Ishikawa (cell line): ENCODE measurements at regions not wholly inside any gene's neighbourhood (a gene's known extent, or its start where the extent isn't known, plus 50 kb on each side); places are given as distances from the start of the nearest gene placed in this dataset.

Experiments used
- CREB1 ChIP-seq: IDR thresholded peaks from 2 replicates; pipeline ENCODE4 v1.6.1; 2012; ENCODE audit warnings: low read depth
- EGR1 ChIP-seq: IDR thresholded peaks from 2 replicates; pipeline ENCODE4 v1.6.1; 2012
- EP300 ChIP-seq: IDR thresholded peaks from 2 replicates; pipeline ENCODE4 v1.6.1; 2012; ENCODE audit warnings: borderline replicate concordance
- FOXM1 ChIP-seq: IDR thresholded peaks from 2 replicates; pipeline ENCODE4 v1.6.1; 2012; ENCODE audit warnings: low read depth, borderline replicate concordance
- MAX ChIP-seq: IDR thresholded peaks from 2 replicates; pipeline ENCODE4 v1.6.1; 2012
- NFIC ChIP-seq: IDR thresholded peaks from 2 replicates; pipeline ENCODE4 v1.6.1; 2012
- RAD21 ChIP-seq: IDR thresholded peaks from 2 replicates; pipeline ENCODE4 v1.6.1; 2012; ENCODE audit warnings: low read depth
- REST ChIP-seq: IDR thresholded peaks from 2 replicates; pipeline ENCODE4 v1.6.1; 2012; ENCODE audit warnings: low read depth, mild to moderate bottlenecking
- TAF1 ChIP-seq: IDR thresholded peaks from 2 replicates; pipeline ENCODE4 v1.6.1; 2012; ENCODE audit warnings: low read depth, mild to moderate bottlenecking
- TEAD4 ChIP-seq: IDR thresholded peaks from 2 replicates; pipeline ENCODE4 v1.6.1; 2012
- YY1 ChIP-seq: IDR thresholded peaks from 2 replicates; pipeline ENCODE4 v1.6.1; 2012; ENCODE audit warnings: low read depth

- TF ChIP-seq REST (no peak), RAD21 (no peak), EP300 (no peak), TAF1 (no peak), TEAD4 (no peak), FOXM1 (no peak), MAX (no peak), CREB1 (no peak), NFIC (no peak), EGR1 (no peak), YY1 (no peak)
Observed at GRCh38 chr15:25106209-25106608, 151.4 kb downstream of the SNRPN start.
